Activated CD4-positive, CD25-positive, alpha-beta regulatory T cell treated with anti-CD3 and anti-CD28 coated beads, Interleukin-2, amount 50 U/mL, for 24 hours (primary cell): ENCODE measurements at regions not wholly inside any gene's neighbourhood (a gene's known extent, or its start where the extent isn't known, plus 50 kb on each side); places are given as distances from the start of the nearest gene placed in this dataset.

Experiments used
- ATAC-seq, 2 donors: fragments of 150-1000 bp; cut with Tn5 transposase; one replicate each; pipeline ENCODE4 v1.10.0; 2021; ENCODE audit warnings: mild to moderate bottlenecking in 1 of 2, moderate library complexity in 1 of 2

GRCh38 chr14:104431351-104431928 is 148.1 kb upstream of the C14orf180 start:
- ATAC-seq = no peak

GRCh38 chr14:104431929-104432541 is 147.5 kb upstream of the C14orf180 start:
- ATAC-seq = no peak

GRCh38 chr14:104432611-104433231 is 146.8 kb upstream of the C14orf180 start:
- no peak for ATAC-seq

- no peak for ATAC-seq
These were observed 146.0 kb upstream of the C14orf180 start for GRCh38 chr14:104433401-104434213.

- ATAC-seq = no peak
These were observed 145.1 kb upstream of the C14orf180 start for GRCh38 chr14:104434214-104435076.

- no peak for ATAC-seq
These were observed 144.2 kb upstream of the C14orf180 start for GRCh38 chr14:104435147-104436046.

GRCh38 chr14:104436047-104436591 is 143.4 kb upstream of the C14orf180 start:
- ATAC-seq = no peak

- ATAC-seq = no peak
These were observed 142.5 kb upstream of the C14orf180 start for GRCh38 chr14:104436741-104437701.

GRCh38 chr14:104437703-104438102 is 141.9 kb upstream of the C14orf180 start:
- ATAC-seq = no peak

GRCh38 chr14:104438166-104438887 is 141.2 kb upstream of the C14orf180 start:
- ATAC-seq = no peak

GRCh38 chr14:104439625-104440024 is 139.9 kb upstream of the C14orf180 start:
- ATAC-seq = no peak

GRCh38 chr14:104440297-104440956 is 139.1 kb upstream of the C14orf180 start:
- no peak for ATAC-seq

- no peak for ATAC-seq
These were observed 138.1 kb upstream of the C14orf180 start for GRCh38 chr14:104441275-104442106.

- ATAC-seq = no peak
These were observed 137.4 kb upstream of the C14orf180 start for GRCh38 chr14:104442107-104442551.

GRCh38 chr14:104442631-104443390 is 136.8 kb upstream of the C14orf180 start:
- no peak for ATAC-seq

GRCh38 chr14:104443391-104444158 is 136.0 kb upstream of the C14orf180 start:
- ATAC-seq = no peak
